GM23338 (cell line): ENCODE measurements at regions not wholly inside any gene's neighbourhood (a gene's known extent, or its start where the extent isn't known, plus 50 kb on each side); places are given as distances from the start of the nearest gene placed in this dataset.
"Not testable (repeated sequence)": the region's sequence is repeated elsewhere in the genome, so short reads cannot be mapped to it uniquely, and the experiment has no call there.

Experiments used
- ATAC-seq: fragments of 200-7000 bp; cut with Tn5 transposase; 3 replicates; pipeline ENCODE4 v1.9.1; 2020
- DNase-seq: peaks from one replicate; pipeline ENCODE4 v3.0.0-alpha.2; 2015; ENCODE audit warnings: low spot score
- H2AFZ ChIP-seq: fragments of 200-600 bp; sonication (generic); 2 replicates; pipeline ENCODE4 v1.8.0; 2016; ENCODE audit warnings: antibody characterized with exemption, mild to moderate bottlenecking, moderate library complexity
- H3F3A ChIP-seq: fragments of 200-600 bp; sonication (generic); replicated peaks from 2 replicates; pipeline ENCODE4 v1.8.0; 2017; ENCODE audit warnings: antibody characterized with exemption, mixed run types, low read depth
- H3K27ac ChIP-seq: fragments of 200-600 bp; sonication (generic); 2 replicates; pipeline ENCODE4 v1.6.1; 2016; ENCODE audit warnings: low read depth
- H3K27me3 ChIP-seq: fragments of 200-600 bp; sonication (generic); 2 replicates; pipeline ENCODE4 v1.8.0; 2016; ENCODE audit warnings: mild to moderate bottlenecking, mixed run types, moderate library complexity; ENCODE audit not compliant: insufficient read depth
- H3K36me3 ChIP-seq: fragments of 200-600 bp; sonication (generic); 2 replicates; pipeline ENCODE4 v1.8.0; 2016; ENCODE audit warnings: mild to moderate bottlenecking; ENCODE audit not compliant: insufficient read depth
- H3K4me1 ChIP-seq: fragments of 200-600 bp; sonication (generic); 2 replicates; pipeline ENCODE4 v1.8.0; 2016; ENCODE audit warnings: mild to moderate bottlenecking, moderate library complexity; ENCODE audit not compliant: insufficient read depth
- H3K4me2 ChIP-seq: fragments of 200-600 bp; sonication (generic); 2 replicates; pipeline ENCODE4 v1.7.1; 2017; ENCODE audit warnings: mixed run types
- H3K4me3 ChIP-seq: fragments of 200-600 bp; sonication (generic); 2 replicates; pipeline ENCODE4 v1.6.1; 2016; ENCODE audit warnings: mixed run types
- H3K79me2 ChIP-seq: fragments of 200-600 bp; sonication (generic); replicated peaks from 2 replicates; pipeline ENCODE4 v1.8.0; 2017; ENCODE audit warnings: mild to moderate bottlenecking; ENCODE audit not compliant: insufficient read depth
- H3K9me2 ChIP-seq: fragments of 200-600 bp; sonication (generic); 2 replicates; pipeline ENCODE4 v1.8.0; 2017; ENCODE audit not compliant: insufficient read depth
- H4K20me1 ChIP-seq: fragments of 200-600 bp; sonication (generic); replicated peaks from 2 replicates; pipeline ENCODE4 v1.8.0; 2017; ENCODE audit warnings: mild to moderate bottlenecking; ENCODE audit not compliant: insufficient read depth
- H3K27ac Mint-ChIP-seq: 2 replicates; pipeline ENCODE4 v1.8.0; 2020; ENCODE audit warnings: inconsistent platforms, mild to moderate bottlenecking, moderate library complexity, mixed read lengths
- H3K27me3 Mint-ChIP-seq: 3 replicates; pipeline ENCODE4 v1.8.0; 2022; ENCODE audit warnings: low read depth, mild to moderate bottlenecking, moderate library complexity, mixed read lengths, inconsistent platforms; ENCODE audit not compliant: insufficient read depth, poor library complexity
- H3K36me3 Mint-ChIP-seq: 3 replicates; pipeline ENCODE4 v1.8.0; 2021; ENCODE audit warnings: low read depth, mild to moderate bottlenecking, inconsistent platforms, moderate library complexity, mixed read lengths
- H3K4me1 Mint-ChIP-seq: 3 replicates; pipeline ENCODE4 v1.8.0; 2020; ENCODE audit warnings: mild to moderate bottlenecking, inconsistent platforms, mixed read lengths
- H3K4me3 Mint-ChIP-seq: 3 replicates; pipeline ENCODE4 v1.8.0; 2021; ENCODE audit warnings: moderate library complexity, mild to moderate bottlenecking, inconsistent platforms, mixed read lengths
- H3K9me3 Mint-ChIP-seq: 3 replicates; pipeline ENCODE4 v1.8.0; 2020; ENCODE audit warnings: moderate library complexity, mild to moderate bottlenecking, inconsistent platforms, mixed read lengths
- ETS1 ChIP-seq: IDR thresholded peaks from 2 replicates; pipeline ENCODE4 v1.6.1; 2016; ENCODE audit warnings: antibody characterized with exemption
- EZH2 ChIP-seq: fragments of 200-600 bp; sonication (generic); IDR thresholded peaks from one replicate; pipeline ENCODE4 v1.8.0; 2017; ENCODE audit warnings: antibody characterized with exemption, mild to moderate bottlenecking, low read depth; ENCODE audit not compliant: unreplicated experiment
- EZH2phosphoT487 ChIP-seq: fragments of 200-600 bp; sonication (generic); IDR thresholded peaks from one replicate; pipeline ENCODE4 v1.8.1; 2018; ENCODE audit warnings: antibody characterized with exemption; ENCODE audit not compliant: unreplicated experiment
- JUNB ChIP-seq: IDR thresholded peaks from one replicate; pipeline ENCODE4 v1.6.1; 2016; ENCODE audit warnings: antibody characterized with exemption; ENCODE audit not compliant: unreplicated experiment
- POLR2AphosphoS5 ChIP-seq: IDR thresholded peaks from 2 replicates; pipeline ENCODE4 v1.6.1; 2016; ENCODE audit warnings: antibody characterized with exemption, low read depth
- STAT1 ChIP-seq: IDR thresholded peaks from one replicate; pipeline ENCODE4 v1.6.1; 2016; ENCODE audit warnings: antibody characterized with exemption; ENCODE audit not compliant: unreplicated experiment
- ZNF114 ChIP-seq: fragments of 250-450 bp; sonication (Bioruptor Pico); IDR thresholded peaks from 2 replicates; pipeline ENCODE4 v1.5.0; 2020; ENCODE audit warnings: mild to moderate bottlenecking, moderate library complexity
- ZNF331 ChIP-seq: fragments of 250-450 bp; sonication (Bioruptor Pico); IDR thresholded peaks from 2 replicates; pipeline ENCODE4 v1.5.0; 2020; ENCODE audit warnings: low read depth, mild to moderate bottlenecking, moderate library complexity
- ZNF462 ChIP-seq: fragments of 250-450 bp; sonication (Bioruptor Pico); IDR thresholded peaks from 2 replicates; pipeline ENCODE4 v1.5.0; 2020; ENCODE audit warnings: mild to moderate bottlenecking, moderate library complexity
- TF ChIP-seq, protein P1 (sequence below), 2 experiments: fragments of 200-600 bp in 1 of 2; sonication (generic) in 1 of 2; conservative IDR thresholded peaks; 2 replicates each; pipeline versions ENCODE4 v1.5.1 to v1.6.1; 2016 to 2017; ENCODE audit warnings: antibody characterized with exemption in 2 of 2, low read depth in 2 of 2, mild to moderate bottlenecking in 2 of 2, moderate library complexity in 1 of 2

DNA sequence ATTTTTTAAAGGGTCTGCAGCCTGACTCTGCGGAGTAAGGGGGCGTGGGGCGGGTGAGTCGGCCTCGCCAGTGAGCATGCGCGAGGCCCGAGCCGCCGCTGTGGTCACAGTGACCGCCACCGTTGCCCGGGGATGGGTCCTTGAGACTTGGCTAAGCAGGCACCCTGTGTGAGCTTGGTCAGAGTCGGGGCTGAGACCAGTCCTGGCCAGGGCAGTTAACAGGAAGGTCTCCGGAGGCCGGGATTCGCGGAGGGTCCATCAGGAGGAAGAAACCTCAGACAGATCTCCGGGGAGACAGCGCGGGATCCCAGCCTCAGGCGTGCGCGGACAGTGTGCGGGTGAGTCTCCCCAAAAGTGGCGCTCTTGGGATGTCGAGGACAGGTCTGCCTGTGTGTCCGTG is 1384.4 kb upstream of the PCDH10 start:
- Mint-ChIP-seq H3K4me3 (no peak overlapping the region), H3K4me1 (no peaks in the 10 kb centered on the region), H3K27me3 (no peaks in the 10 kb centered on the region), H3K9me3 (peaks cover 16% of the 10 kb centered on the region), H3K36me3 (peaks cover 7% of the 10 kb centered on the region; the same call in 1 of the 3 replicates), H3K27ac (no peak overlapping the region)
- Histone ChIP-seq H3K27ac (no peak overlapping the region), H3K4me2 (no peak overlapping the region), H3K79me2 (no peaks in the 10 kb centered on the region), H3K36me3 (no peaks in the 10 kb centered on the region), H3K9me2 (no peaks in the 10 kb centered on the region), H2AFZ (no peak overlapping the region), H3F3A (no peaks in the 10 kb centered on the region), H4K20me1 (no peaks in the 10 kb centered on the region), H3K4me3 (no peak overlapping the region), H3K4me1 (no peaks in the 10 kb centered on the region), H3K27me3 (no peaks in the 10 kb centered on the region)
- no peak for TF ChIP-seq ZNF462
- no peak for TF ChIP-seq POLR2AphosphoS5
- no peak for TF ChIP-seq EZH2phosphoT487
- TF ChIP-seq, protein P1, sequence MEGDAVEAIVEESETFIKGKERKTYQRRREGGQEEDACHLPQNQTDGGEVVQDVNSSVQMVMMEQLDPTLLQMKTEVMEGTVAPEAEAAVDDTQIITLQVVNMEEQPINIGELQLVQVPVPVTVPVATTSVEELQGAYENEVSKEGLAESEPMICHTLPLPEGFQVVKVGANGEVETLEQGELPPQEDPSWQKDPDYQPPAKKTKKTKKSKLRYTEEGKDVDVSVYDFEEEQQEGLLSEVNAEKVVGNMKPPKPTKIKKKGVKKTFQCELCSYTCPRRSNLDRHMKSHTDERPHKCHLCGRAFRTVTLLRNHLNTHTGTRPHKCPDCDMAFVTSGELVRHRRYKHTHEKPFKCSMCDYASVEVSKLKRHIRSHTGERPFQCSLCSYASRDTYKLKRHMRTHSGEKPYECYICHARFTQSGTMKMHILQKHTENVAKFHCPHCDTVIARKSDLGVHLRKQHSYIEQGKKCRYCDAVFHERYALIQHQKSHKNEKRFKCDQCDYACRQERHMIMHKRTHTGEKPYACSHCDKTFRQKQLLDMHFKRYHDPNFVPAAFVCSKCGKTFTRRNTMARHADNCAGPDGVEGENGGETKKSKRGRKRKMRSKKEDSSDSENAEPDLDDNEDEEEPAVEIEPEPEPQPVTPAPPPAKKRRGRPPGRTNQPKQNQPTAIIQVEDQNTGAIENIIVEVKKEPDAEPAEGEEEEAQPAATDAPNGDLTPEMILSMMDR (conservative IDR thresholded peaks at IDR 0.05; ENCODE audit: low read depth in 2 of 2) = no peak
- TF ChIP-seq JUNB = no peak
- no peak for TF ChIP-seq ZNF114 (CRISPR knock-in tag)
- no peak for TF ChIP-seq ETS1
- TF ChIP-seq ZNF331 = no peak
- TF ChIP-seq EZH2 = no peak
- TF ChIP-seq STAT1 = no peak
- ATAC-seq (no peak), DNase-seq (no peak)

- ATAC-seq, H3K9me2 ChIP-seq, H3K27me3 ChIP-seq, H3K27me3 Mint-ChIP-seq, H3F3A ChIP-seq, H3K27ac ChIP-seq, H3K9me3 Mint-ChIP-seq, H3K4me3 ChIP-seq, H3K36me3 Mint-ChIP-seq, H3K4me2 ChIP-seq, H3K4me1 ChIP-seq, H2AFZ ChIP-seq, DNase-seq, H3K36me3 ChIP-seq, H4K20me1 ChIP-seq, H3K4me3 Mint-ChIP-seq, H3K79me2 ChIP-seq, H3K4me1 Mint-ChIP-seq: not testable (repeated sequence)
- peak overlapping the region; percentile 77; the same call in 1 of the 2 replicates for H3K27ac Mint-ChIP-seq
These were observed 1374.7 kb upstream of the PCDH10 start for GRCh38 chr4:131774382-131774781.

DNA sequence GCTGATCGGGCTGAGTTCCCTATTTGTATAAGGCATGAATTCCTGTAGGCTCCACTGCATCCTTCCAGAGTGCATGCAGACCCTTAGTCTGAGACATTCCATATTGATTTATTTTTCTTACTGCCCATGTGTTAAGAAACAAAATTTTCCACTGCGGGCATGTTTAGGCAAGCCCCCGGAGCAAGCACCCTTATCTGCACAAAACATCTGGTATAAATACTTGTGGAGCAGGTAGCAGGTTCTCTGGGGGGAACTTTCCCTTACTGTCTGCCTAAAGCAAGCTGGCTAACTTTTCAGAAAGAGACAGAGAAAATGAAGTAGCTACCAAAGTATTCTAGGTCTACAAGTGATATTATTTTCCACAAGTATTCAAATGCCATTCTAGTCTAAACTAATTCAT is 1338.5 kb upstream of the PCDH10 start:
- not testable (repeated sequence) for H3K4me2 ChIP-seq, H3K79me2 ChIP-seq, H3K9me2 ChIP-seq, H3K4me3 Mint-ChIP-seq, H3K27ac ChIP-seq, H3K36me3 ChIP-seq, H3K36me3 Mint-ChIP-seq, H3K4me1 ChIP-seq, H3K27ac Mint-ChIP-seq, H3K4me1 Mint-ChIP-seq, ATAC-seq, H3K27me3 ChIP-seq, DNase-seq, H3K27me3 Mint-ChIP-seq, H3K4me3 ChIP-seq, H2AFZ ChIP-seq, H4K20me1 ChIP-seq, H3F3A ChIP-seq
- peaks cover 22% of the 10 kb centered on the region; the same call in 2 of the 3 replicates for H3K9me3 Mint-ChIP-seq
